ENCODE measurements at regions not wholly inside any gene's neighbourhood (a gene's known extent, or its start where the extent isn't known, plus 50 kb on each side); places are given as distances from the start of the nearest gene placed in this dataset.
"Not testable (repeated sequence)": the region's sequence is repeated elsewhere in the genome, so short reads cannot be mapped to it uniquely, and the experiment has no call there.

GRCh38 chr6:170040115-170040500 is 250.8 kb downstream of the DLL1 start:
- no peak for DNase-seq

- DNase-seq, result no peak
Measured at GRCh38 chr6:170039156-170040114, 251.4 kb downstream of the DLL1 start.

GRCh38 chr6:170038708-170039107 is 252.2 kb downstream of the DLL1 start:
- DNase-seq, result no peak

GRCh38 chr6:170038251-170038650 is 252.6 kb downstream of the DLL1 start:
- DNase-seq, result no peak

GRCh38 chr6:170037541-170038250 is 253.2 kb downstream of the DLL1 start:
- no peak for DNase-seq

- DNase-seq, result no peak
Measured at GRCh38 chr6:170036916-170037315, 254.0 kb downstream of the DLL1 start.

GRCh38 chr6:170036367-170036766 is 254.5 kb downstream of the DLL1 start:
- DNase-seq, result not testable (repeated sequence)

- no peak for DNase-seq
Measured at GRCh38 chr6:170035901-170036304, 255.0 kb downstream of the DLL1 start.

- DNase-seq, result no peak
Measured at GRCh38 chr6:170035044-170035443, 255.8 kb downstream of the DLL1 start.

GRCh38 chr6:170034294-170034693 is 256.6 kb downstream of the DLL1 start:
- no peak for DNase-seq

GRCh38 chr6:170033666-170034065 is 257.2 kb downstream of the DLL1 start:
- DNase-seq, result no peak

GRCh38 chr6:170032706-170033309 is 258.1 kb downstream of the DLL1 start:
- no peak for DNase-seq

- DNase-seq, result no peak
Measured at GRCh38 chr6:170032197-170032596, 258.7 kb downstream of the DLL1 start.

GRCh38 chr6:170031684-170032121 is 259.2 kb downstream of the DLL1 start:
- DNase-seq, result no peak

- no peak for DNase-seq
Measured at GRCh38 chr6:170030821-170031471, 259.9 kb downstream of the DLL1 start.

GRCh38 chr6:170030284-170030815 is 260.5 kb downstream of the DLL1 start:
- DNase-seq, result no peak

GRCh38 chr6:170029416-170030283 is 261.2 kb downstream of the DLL1 start:
- DNase-seq, result no peak

- DNase-seq, result no peak
Measured at GRCh38 chr6:170028629-170029345, 262.1 kb downstream of the DLL1 start.

- no peak for DNase-seq
Measured at GRCh38 chr6:170027647-170028043, 263.2 kb downstream of the DLL1 start.

GRCh38 chr6:170026751-170027646 is 263.9 kb downstream of the DLL1 start:
- DNase-seq, result no peak

Measured in NK-92 treated with Interleukin-12 subunit alpha and Interleukin-12 subunit beta, amount 100 ng/mL, for 24 hours (cell line).